Lower leg skin (tissue), 3 donors: ENCODE measurements at regions not wholly inside any gene's neighbourhood (a gene's known extent, or its start where the extent isn't known, plus 50 kb on each side); places are given as distances from the start of the nearest gene placed in this dataset.

Source experiments
- POLR2A ChIP-seq, 2 donors: fragments of 450-650 bp; IDR thresholded peaks; one replicate each; pipeline ENCODE4 v1.6.1; 2016 to 2017; ENCODE audit warnings: antibody characterized with exemption in 2 of 2, mild to moderate bottlenecking in 1 of 2, moderate library complexity in 1 of 2
- TF ChIP-seq, protein P1 (sequence below), 3 donors: fragments of 450-650 bp; IDR thresholded peaks; one replicate each; pipeline ENCODE4 v1.5.1; 2016; ENCODE audit warnings: antibody characterized with exemption in 3 of 3, mild to moderate bottlenecking in 3 of 3, moderate library complexity in 2 of 3

DNA sequence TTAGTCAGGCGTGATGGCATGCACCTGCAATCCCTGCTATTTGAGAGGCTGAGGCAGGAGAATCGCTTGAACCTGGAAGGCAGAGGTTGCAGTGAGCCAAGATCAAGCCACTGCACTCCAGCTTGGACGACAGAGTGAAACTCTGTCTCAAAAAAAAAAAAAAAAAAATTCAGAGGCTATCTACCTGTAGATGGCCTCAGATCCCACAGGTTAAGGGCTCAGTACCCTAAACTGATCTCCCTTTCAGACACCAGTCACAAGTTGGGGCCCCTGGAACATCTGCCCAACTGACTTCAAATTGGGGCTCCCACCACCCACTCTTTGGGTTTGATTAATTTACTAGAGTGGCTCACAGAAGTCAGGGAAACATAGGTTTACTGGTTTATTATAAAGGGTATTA is 65.4 kb upstream of the ERCC6L2 start:
- TF ChIP-seq, protein P1, sequence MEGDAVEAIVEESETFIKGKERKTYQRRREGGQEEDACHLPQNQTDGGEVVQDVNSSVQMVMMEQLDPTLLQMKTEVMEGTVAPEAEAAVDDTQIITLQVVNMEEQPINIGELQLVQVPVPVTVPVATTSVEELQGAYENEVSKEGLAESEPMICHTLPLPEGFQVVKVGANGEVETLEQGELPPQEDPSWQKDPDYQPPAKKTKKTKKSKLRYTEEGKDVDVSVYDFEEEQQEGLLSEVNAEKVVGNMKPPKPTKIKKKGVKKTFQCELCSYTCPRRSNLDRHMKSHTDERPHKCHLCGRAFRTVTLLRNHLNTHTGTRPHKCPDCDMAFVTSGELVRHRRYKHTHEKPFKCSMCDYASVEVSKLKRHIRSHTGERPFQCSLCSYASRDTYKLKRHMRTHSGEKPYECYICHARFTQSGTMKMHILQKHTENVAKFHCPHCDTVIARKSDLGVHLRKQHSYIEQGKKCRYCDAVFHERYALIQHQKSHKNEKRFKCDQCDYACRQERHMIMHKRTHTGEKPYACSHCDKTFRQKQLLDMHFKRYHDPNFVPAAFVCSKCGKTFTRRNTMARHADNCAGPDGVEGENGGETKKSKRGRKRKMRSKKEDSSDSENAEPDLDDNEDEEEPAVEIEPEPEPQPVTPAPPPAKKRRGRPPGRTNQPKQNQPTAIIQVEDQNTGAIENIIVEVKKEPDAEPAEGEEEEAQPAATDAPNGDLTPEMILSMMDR (IDR thresholded peaks at IDR 0.05), result no peak
- no peak for TF ChIP-seq POLR2A (IDR thresholded peaks at IDR 0.05)
